A549 (cell line): ENCODE measurements at regions not wholly inside any gene's neighbourhood (a gene's known extent, or its start where the extent isn't known, plus 50 kb on each side); places are given as distances from the start of the nearest gene placed in this dataset.
A peak's percentile ranks its signal among the peaks of the same experiment; 100 is the strongest.

Experiments used
- ATAC-seq, 2 experiments: fragments of 200-7000 bp in 1 of 2; fragments of >200 bp in 1 of 2; cut with Nextera tagmentation in 1 of 2; cut with Tn5 transposase in 1 of 2; 3 replicates each; pipeline versions ENCODE4 v1.8.0 to v1.9.1; 2018 to 2020; ENCODE audit warnings: mild to moderate bottlenecking in 1 of 2, moderate library complexity in 1 of 2
- CTCF ChIA-PET: fragments of 300-600 bp; sonication (Branson Sonifier 250); formaldehyde crosslinking; extraction: SDS; loops from one replicate; lab custom pipeline; 2021; ENCODE audit warnings: antibody characterized with exemption, inconsistent platforms; lab: Yijun Ruan, JAX
- POLR2A ChIA-PET: fragments of 350-600 bp; formaldehyde crosslinking; extraction: SDS; loops from one replicate; lab custom pipeline; 2021; ENCODE audit warnings: antibody characterized with exemption, inconsistent platforms; lab: Yijun Ruan, JAX
- DNase-seq, 2 experiments: peaks; one replicate each; pipeline versions ENCODE4 v3.0.0 to v3.0.0-alpha.2; 2011 to 2016; ENCODE audit warnings: low read depth in 1 of 2, low spot score in 1 of 2
- FAIRE-seq: peaks from 2 replicates; lab custom pipeline; 2011; peaks lifted over from hg19 to GRCh38; lab: Jason Lieb, UNC
- H3K27ac ChIP-seq, 2 experiments: fragments of >200 bp; sonication (Bioruptor Twin); formaldehyde crosslinking; 3 replicates each; pipeline ENCODE4 v1.5.1; 2016 to 2017
- H3K4me1 ChIP-seq: fragments of >200 bp; sonication (Bioruptor Twin); formaldehyde crosslinking; 3 replicates; pipeline ENCODE4 v1.6.1; 2016
- H3K4me2 ChIP-seq: fragments of >200 bp; sonication (Bioruptor Twin); formaldehyde crosslinking; 3 replicates; pipeline ENCODE4 v1.6.1; 2016
- H3K4me3 ChIP-seq: fragments of >200 bp; sonication (Bioruptor Twin); formaldehyde crosslinking; 3 replicates; pipeline ENCODE4 v1.5.1; 2016
- H3K9me3 ChIP-seq: fragments of >200 bp; sonication (Bioruptor Twin); formaldehyde crosslinking; 3 replicates; pipeline ENCODE4 v1.6.1; 2016
- BCL3 ChIP-seq: fragments of >200 bp; sonication (Bioruptor Twin); formaldehyde crosslinking; IDR thresholded peaks from 3 replicates; pipeline ENCODE4 v1.6.1; 2016
- CBX2 ChIP-seq: fragments of 200-600 bp; sonication (generic); IDR thresholded peaks from 2 replicates; pipeline ENCODE4 v1.6.1; 2016; ENCODE audit warnings: low read depth, mild to moderate bottlenecking, borderline replicate concordance
- CEBPB ChIP-seq, 2 experiments: fragments of >200 bp in 1 of 2; sonication (Bioruptor Twin) in 1 of 2; formaldehyde crosslinking in 1 of 2; IDR thresholded peaks; 2 replicates each; pipeline ENCODE4 v1.6.1; 2012 to 2016
- ELK1 ChIP-seq: fragments of 150-350 bp; IDR thresholded peaks from 2 replicates; pipeline ENCODE4 v1.6.1; 2014; ENCODE audit warnings: low read depth, mild to moderate bottlenecking, low read length
- EP300 ChIP-seq, 2 experiments: fragments of >200 bp; sonication (Bioruptor Twin); formaldehyde crosslinking; IDR thresholded peaks; 2 replicates in 1 of 2; 3 replicates in 1 of 2; pipeline ENCODE4 v1.6.1; 2016 to 2017
- ESRRA ChIP-seq: fragments of 150-350 bp; IDR thresholded peaks from 2 replicates; pipeline ENCODE4 v1.6.1; 2014; ENCODE audit warnings: mild to moderate bottlenecking, low read length, borderline replicate concordance
- JUN ChIP-seq, 2 experiments: fragments of >200 bp; sonication (Bioruptor Twin); formaldehyde crosslinking; IDR thresholded peaks; 2 replicates in 1 of 2; 3 replicates in 1 of 2; pipeline ENCODE4 v1.6.1; 2016 to 2017
- KDM1A ChIP-seq: fragments of 200-600 bp; sonication (generic); IDR thresholded peaks from 2 replicates; pipeline ENCODE4 v1.6.1; 2016; ENCODE audit warnings: low read depth, mild to moderate bottlenecking
- NR3C1 ChIP-seq: fragments of >200 bp; sonication (Bioruptor Twin); formaldehyde crosslinking; IDR thresholded peaks from 3 replicates; pipeline ENCODE4 v1.6.1; 2017
- RAD21 ChIP-seq, 2 experiments: fragments of >200 bp in 1 of 2; sonication (Bioruptor Twin) in 1 of 2; formaldehyde crosslinking in 1 of 2; IDR thresholded peaks in 1 of 2; conservative IDR thresholded peaks in 1 of 2; 2 replicates in 1 of 2; 3 replicates in 1 of 2; pipeline ENCODE4 v1.6.1; 2012 to 2018; ENCODE audit warnings: inconsistent platforms in 1 of 2
- RARB ChIP-seq: fragments of 250-450 bp; sonication (Bioruptor Pico); IDR thresholded peaks from 2 replicates; pipeline ENCODE4 v1.8.0; 2021; ENCODE audit warnings: mild to moderate bottlenecking, moderate library complexity
- RCOR1 ChIP-seq: fragments of 150-350 bp; IDR thresholded peaks from 2 replicates; pipeline ENCODE4 v1.6.1; 2014; ENCODE audit warnings: antibody characterized with exemption, low read length, low read depth
- RNF2 ChIP-seq: fragments of 200-600 bp; sonication (generic); IDR thresholded peaks from 2 replicates; pipeline ENCODE4 v1.6.1; 2016; ENCODE audit warnings: low read depth, mild to moderate bottlenecking, antibody characterized with exemption, moderate library complexity, borderline replicate concordance
- TP53 ChIP-seq: fragments of 250-450 bp; sonication (Bioruptor Pico); IDR thresholded peaks from 2 replicates; pipeline ENCODE4 v1.5.0; 2021; ENCODE audit warnings: mild to moderate bottlenecking, moderate library complexity
- ZC3H11A ChIP-seq: fragments of 450-650 bp; IDR thresholded peaks from 2 replicates; pipeline ENCODE4 v1.6.1; 2014; ENCODE audit warnings: antibody characterized with exemption, mild to moderate bottlenecking
- WGBS: methylation state at CpG from one replicate; pipeline ENCODE4 v1.1.6; 2017; ENCODE audit errors: missing lambda C conversion rate; 5-methylcytosine and 5-hydroxymethylcytosine counted together
- TF ChIP-seq, protein P1 (sequence below): fragments of 450-650 bp; IDR thresholded peaks from 2 replicates; pipeline ENCODE4 v1.6.1; 2014; ENCODE audit warnings: antibody characterized with exemption
- TF ChIP-seq, protein P2 (sequence below): fragments of >200 bp; sonication (Bioruptor Twin); formaldehyde crosslinking; IDR thresholded peaks from 2 replicates; pipeline ENCODE4 v1.6.1; 2016
- TF ChIP-seq, protein P3 (sequence below): fragments of >200 bp; sonication (Bioruptor Twin); formaldehyde crosslinking; IDR thresholded peaks from 3 replicates; pipeline ENCODE4 v1.5.1; 2016
- TF ChIP-seq, protein P4 (sequence below): IDR thresholded peaks from 2 replicates; pipeline ENCODE4 v1.6.1; 2012; ENCODE audit warnings: low read depth, borderline replicate concordance

- TF ChIP-seq, protein P1, sequence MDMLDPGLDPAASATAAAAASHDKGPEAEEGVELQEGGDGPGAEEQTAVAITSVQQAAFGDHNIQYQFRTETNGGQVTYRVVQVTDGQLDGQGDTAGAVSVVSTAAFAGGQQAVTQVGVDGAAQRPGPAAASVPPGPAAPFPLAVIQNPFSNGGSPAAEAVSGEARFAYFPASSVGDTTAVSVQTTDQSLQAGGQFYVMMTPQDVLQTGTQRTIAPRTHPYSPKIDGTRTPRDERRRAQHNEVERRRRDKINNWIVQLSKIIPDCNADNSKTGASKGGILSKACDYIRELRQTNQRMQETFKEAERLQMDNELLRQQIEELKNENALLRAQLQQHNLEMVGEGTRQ: no peak
- TF ChIP-seq JUN (IDR thresholded peaks at IDR 0.05) (no peak), CBX2 (no peak), RNF2 (no peak)
Observed at GRCh38 chr3:13202744-13203397, 129.6 kb upstream of the IQSEC1 start (continued).

- peak; percentile 61 for FAIRE-seq
- CTCF ChIA-PET: interaction anchor here (0.7 to 1.5 kb wide), 6 partner anchors 9 to 257 kb away, joined by 3 to 13 read pairs (median 4); no protein-coding TSS in a partner anchor
- no peak for DNase-seq
Observed at GRCh38 chr3:13201851-13202250, 128.6 kb upstream of the IQSEC1 start.

GRCh38 chr3:13200946-13201345 is 127.7 kb upstream of the IQSEC1 start:
- POLR2A ChIA-PET: no interaction called here
- TF ChIP-seq RCOR1 (no peak), ESRRA (no peak), RAD21 (conservative IDR thresholded peaks at IDR 0.05 in 1 of 2, IDR thresholded peaks at IDR 0.05 in 1 of 2) (peak; percentile 27 to 31; a peak in 3 of 5 replicates)
- TF ChIP-seq, protein P2, sequence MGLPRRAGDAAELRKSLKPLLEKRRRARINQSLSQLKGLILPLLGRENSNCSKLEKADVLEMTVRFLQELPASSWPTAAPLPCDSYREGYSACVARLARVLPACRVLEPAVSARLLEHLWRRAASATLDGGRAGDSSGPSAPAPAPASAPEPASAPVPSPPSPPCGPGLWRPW: no peak
- TF ChIP-seq, protein P3, sequence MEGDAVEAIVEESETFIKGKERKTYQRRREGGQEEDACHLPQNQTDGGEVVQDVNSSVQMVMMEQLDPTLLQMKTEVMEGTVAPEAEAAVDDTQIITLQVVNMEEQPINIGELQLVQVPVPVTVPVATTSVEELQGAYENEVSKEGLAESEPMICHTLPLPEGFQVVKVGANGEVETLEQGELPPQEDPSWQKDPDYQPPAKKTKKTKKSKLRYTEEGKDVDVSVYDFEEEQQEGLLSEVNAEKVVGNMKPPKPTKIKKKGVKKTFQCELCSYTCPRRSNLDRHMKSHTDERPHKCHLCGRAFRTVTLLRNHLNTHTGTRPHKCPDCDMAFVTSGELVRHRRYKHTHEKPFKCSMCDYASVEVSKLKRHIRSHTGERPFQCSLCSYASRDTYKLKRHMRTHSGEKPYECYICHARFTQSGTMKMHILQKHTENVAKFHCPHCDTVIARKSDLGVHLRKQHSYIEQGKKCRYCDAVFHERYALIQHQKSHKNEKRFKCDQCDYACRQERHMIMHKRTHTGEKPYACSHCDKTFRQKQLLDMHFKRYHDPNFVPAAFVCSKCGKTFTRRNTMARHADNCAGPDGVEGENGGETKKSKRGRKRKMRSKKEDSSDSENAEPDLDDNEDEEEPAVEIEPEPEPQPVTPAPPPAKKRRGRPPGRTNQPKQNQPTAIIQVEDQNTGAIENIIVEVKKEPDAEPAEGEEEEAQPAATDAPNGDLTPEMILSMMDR: no peak
- WGBS: 75% methylated on average over 7 of the region's 7 CpGs
- Histone ChIP-seq H3K4me3 (no peak overlapping the region), H3K4me2 (no peak overlapping the region), H3K9me3 (no peaks in the 10 kb centered on the region), H3K4me1 (no peaks in the 10 kb centered on the region), H3K27ac (no peak overlapping the region)
- DNase-seq (peak in 1 of 2 experiments; percentile 17), ATAC-seq (peak in 1 of 2 experiments; percentile 18; a peak in 1 of 6 replicates), FAIRE-seq (no peak)
- CTCF ChIA-PET: interaction anchor here (0.7 to 1.5 kb wide), 7 partner anchors 8 to 258 kb away, joined by 3 to 13 read pairs (median 4); no protein-coding TSS in a partner anchor

More at GRCh38 chr3:13201851-13202250, 128.6 kb upstream of the IQSEC1 start:
- no peaks in the 10 kb centered on the region for H3K4me1 ChIP-seq
- no peak for TF ChIP-seq TP53 (CRISPR knock-in tag)
- TF ChIP-seq ZC3H11A: no peak
- TF ChIP-seq CEBPB (IDR thresholded peaks at IDR 0.05): no peak
- no peak for TF ChIP-seq RARB (CRISPR knock-in tag)
- TF ChIP-seq, protein P1: no peak
- no peak for TF ChIP-seq ELK1
- no peak for TF ChIP-seq BCL3
- TF ChIP-seq KDM1A: no peak
- no peak for TF ChIP-seq EP300 (IDR thresholded peaks at IDR 0.05)
- no peak for TF ChIP-seq NR3C1
- TF ChIP-seq, protein P4, sequence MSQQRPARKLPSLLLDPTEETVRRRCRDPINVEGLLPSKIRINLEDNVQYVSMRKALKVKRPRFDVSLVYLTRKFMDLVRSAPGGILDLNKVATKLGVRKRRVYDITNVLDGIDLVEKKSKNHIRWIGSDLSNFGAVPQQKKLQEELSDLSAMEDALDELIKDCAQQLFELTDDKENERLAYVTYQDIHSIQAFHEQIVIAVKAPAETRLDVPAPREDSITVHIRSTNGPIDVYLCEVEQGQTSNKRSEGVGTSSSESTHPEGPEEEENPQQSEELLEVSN: no peak
- 77% methylated on average over 3 of the region's 3 CpGs for WGBS
- ATAC-seq: no peak
- no peak overlapping the region for H3K4me3 ChIP-seq
- no peak overlapping the region for H3K27ac ChIP-seq
- H3K4me2 ChIP-seq: no peak overlapping the region
- H3K9me3 ChIP-seq: no peaks in the 10 kb centered on the region
- POLR2A ChIA-PET: no interaction called here
